ENCODE measurements at regions not wholly inside any gene's neighbourhood (a gene's known extent, or its start where the extent isn't known, plus 50 kb on each side); places are given as distances from the start of the nearest gene placed in this dataset.

GRCh38 chrX:122667667-122668066 is 516.4 kb upstream of the GRIA3 start:
- no peak for TF ChIP-seq EZH2 (IDR thresholded peaks at IDR 0.05; ENCODE audit: borderline replicate concordance, low read depth, low read length, severe bottlenecking)
- TF ChIP-seq, protein P1, sequence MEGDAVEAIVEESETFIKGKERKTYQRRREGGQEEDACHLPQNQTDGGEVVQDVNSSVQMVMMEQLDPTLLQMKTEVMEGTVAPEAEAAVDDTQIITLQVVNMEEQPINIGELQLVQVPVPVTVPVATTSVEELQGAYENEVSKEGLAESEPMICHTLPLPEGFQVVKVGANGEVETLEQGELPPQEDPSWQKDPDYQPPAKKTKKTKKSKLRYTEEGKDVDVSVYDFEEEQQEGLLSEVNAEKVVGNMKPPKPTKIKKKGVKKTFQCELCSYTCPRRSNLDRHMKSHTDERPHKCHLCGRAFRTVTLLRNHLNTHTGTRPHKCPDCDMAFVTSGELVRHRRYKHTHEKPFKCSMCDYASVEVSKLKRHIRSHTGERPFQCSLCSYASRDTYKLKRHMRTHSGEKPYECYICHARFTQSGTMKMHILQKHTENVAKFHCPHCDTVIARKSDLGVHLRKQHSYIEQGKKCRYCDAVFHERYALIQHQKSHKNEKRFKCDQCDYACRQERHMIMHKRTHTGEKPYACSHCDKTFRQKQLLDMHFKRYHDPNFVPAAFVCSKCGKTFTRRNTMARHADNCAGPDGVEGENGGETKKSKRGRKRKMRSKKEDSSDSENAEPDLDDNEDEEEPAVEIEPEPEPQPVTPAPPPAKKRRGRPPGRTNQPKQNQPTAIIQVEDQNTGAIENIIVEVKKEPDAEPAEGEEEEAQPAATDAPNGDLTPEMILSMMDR (IDR thresholded peaks at IDR 0.05; ENCODE audit: borderline replicate concordance, extremely low read depth, low read length, poor library complexity, severe bottlenecking) = no peak
- ATAC-seq (ENCODE audit: insufficient read depth, low read depth) = no peak
- no peaks in the 10 kb centered on the region for H3K79me2 ChIP-seq (ENCODE audit: insufficient read depth, low read length)
- H3K27me3 ChIP-seq (ENCODE audit: insufficient read depth, low read length, poor library complexity) = no peaks in the 10 kb centered on the region
- no peak overlapping the region for H2AFZ ChIP-seq (ENCODE audit: low read depth, low read length)
- H4K20me1 ChIP-seq (ENCODE audit: insufficient read depth, low read length) = no peaks in the 10 kb centered on the region
- H3K4me2 ChIP-seq (ENCODE audit: insufficient read depth, low read length) = no peak overlapping the region
- H3K4me3 ChIP-seq (ENCODE audit: low read depth in 1 of 2, low read length in 2 of 2) = no peak overlapping the region
- no peaks in the 10 kb centered on the region for H3K9me3 ChIP-seq (ENCODE audit: insufficient read depth, low read length, severe bottlenecking)
- no peak for DNase-seq
- no peaks in the 10 kb centered on the region for H3K36me3 ChIP-seq (ENCODE audit: insufficient read depth, low read length)
- H3K27ac ChIP-seq (ENCODE audit: low read length) = no peak overlapping the region
- no peak overlapping the region for H3K9ac ChIP-seq (ENCODE audit: low read depth, low read length)
- no peaks in the 10 kb centered on the region for H3K4me1 ChIP-seq (ENCODE audit: insufficient read depth, low read length)

- no peak for TF ChIP-seq EZH2 (IDR thresholded peaks at IDR 0.05; ENCODE audit: borderline replicate concordance, low read depth, low read length, severe bottlenecking)
- TF ChIP-seq, protein P1 (IDR thresholded peaks at IDR 0.05; ENCODE audit: borderline replicate concordance, extremely low read depth, low read length, poor library complexity, severe bottlenecking) = peak; percentile 4
- no peak for DNase-seq
- Histone ChIP-seq H3K9ac (ENCODE audit: low read depth, low read length) (no peak overlapping the region), H3K36me3 (ENCODE audit: insufficient read depth, low read length) (no peaks in the 10 kb centered on the region), H3K9me3 (ENCODE audit: insufficient read depth, low read length, severe bottlenecking) (no peaks in the 10 kb centered on the region), H3K4me2 (ENCODE audit: insufficient read depth, low read length) (no peak overlapping the region), H4K20me1 (ENCODE audit: insufficient read depth, low read length) (no peaks in the 10 kb centered on the region), H3K4me1 (ENCODE audit: insufficient read depth, low read length) (no peaks in the 10 kb centered on the region), H3K4me3 (ENCODE audit: low read depth in 1 of 2, low read length in 2 of 2) (no peak overlapping the region), H3K79me2 (ENCODE audit: insufficient read depth, low read length) (no peaks in the 10 kb centered on the region), H2AFZ (ENCODE audit: low read depth, low read length) (no peak overlapping the region), H3K27me3 (ENCODE audit: insufficient read depth, low read length, poor library complexity) (no peaks in the 10 kb centered on the region), H3K27ac (ENCODE audit: low read length) (no peak overlapping the region)
- ATAC-seq (ENCODE audit: insufficient read depth, low read depth) = no peak
Measured at GRCh38 chrX:122703762-122704161, 480.3 kb upstream of the GRIA3 start.

- H3K79me2 ChIP-seq (ENCODE audit: insufficient read depth, low read length) = no peaks in the 10 kb centered on the region
- no peaks in the 10 kb centered on the region for H3K9me3 ChIP-seq (ENCODE audit: insufficient read depth, low read length, severe bottlenecking)
- H3K36me3 ChIP-seq (ENCODE audit: insufficient read depth, low read length) = no peaks in the 10 kb centered on the region
- no peaks in the 10 kb centered on the region for H3K4me1 ChIP-seq (ENCODE audit: insufficient read depth, low read length)
- no peak overlapping the region for H3K27ac ChIP-seq (ENCODE audit: low read length)
- H3K9ac ChIP-seq (ENCODE audit: low read depth, low read length) = no peak overlapping the region
- H4K20me1 ChIP-seq (ENCODE audit: insufficient read depth, low read length) = no peaks in the 10 kb centered on the region
- TF ChIP-seq EZH2 (IDR thresholded peaks at IDR 0.05; ENCODE audit: borderline replicate concordance, low read depth, low read length, severe bottlenecking) = no peak
- TF ChIP-seq, protein P1 (IDR thresholded peaks at IDR 0.05; ENCODE audit: borderline replicate concordance, extremely low read depth, low read length, poor library complexity, severe bottlenecking) = no peak
- DNase-seq = no peak
- H3K4me2 ChIP-seq (ENCODE audit: insufficient read depth, low read length) = no peak overlapping the region
- H2AFZ ChIP-seq (ENCODE audit: low read depth, low read length) = no peak overlapping the region
- H3K27me3 ChIP-seq (ENCODE audit: insufficient read depth, low read length, poor library complexity) = no peaks in the 10 kb centered on the region
- H3K4me3 ChIP-seq (ENCODE audit: low read depth in 1 of 2, low read length in 2 of 2) = no peak overlapping the region
- no peak for ATAC-seq (ENCODE audit: insufficient read depth, low read depth)
Measured at GRCh38 chrX:122739770-122740169, 444.3 kb upstream of the GRIA3 start.

DNA sequence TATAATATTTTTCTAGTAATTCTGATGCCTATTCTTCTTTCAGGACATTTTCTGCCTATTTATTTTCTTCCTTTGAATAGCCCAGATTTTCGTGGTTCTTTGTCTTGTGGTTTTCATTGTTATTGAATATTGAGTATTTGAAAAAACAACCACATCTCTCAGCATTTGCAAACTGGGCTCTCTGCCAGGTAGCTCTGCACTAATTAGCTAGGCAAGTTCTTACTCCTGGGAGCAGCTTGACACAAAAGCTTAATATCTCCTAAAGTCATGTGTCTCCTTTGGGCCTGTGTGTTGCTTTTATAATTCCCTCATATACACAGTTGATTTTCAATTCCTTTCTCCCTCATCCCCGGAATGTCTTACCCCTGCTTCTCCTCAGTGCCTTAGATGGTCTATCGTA is 413.5 kb upstream of the GRIA3 start:
- TF ChIP-seq, protein P1 (IDR thresholded peaks at IDR 0.05; ENCODE audit: borderline replicate concordance, extremely low read depth, low read length, poor library complexity, severe bottlenecking) = no peak
- TF ChIP-seq EZH2 (IDR thresholded peaks at IDR 0.05; ENCODE audit: borderline replicate concordance, low read depth, low read length, severe bottlenecking) = no peak
- H3K27me3 ChIP-seq (ENCODE audit: insufficient read depth, low read length, poor library complexity) = no peaks in the 10 kb centered on the region
- no peaks in the 10 kb centered on the region for H3K79me2 ChIP-seq (ENCODE audit: insufficient read depth, low read length)
- no peak overlapping the region for H3K27ac ChIP-seq (ENCODE audit: low read length)
- peaks cover 7% of the 10 kb centered on the region; the same call in 1 of the 2 replicates for H3K4me1 ChIP-seq (ENCODE audit: insufficient read depth, low read length)
- H2AFZ ChIP-seq (ENCODE audit: low read depth, low read length) = no peak overlapping the region
- no peaks in the 10 kb centered on the region for H3K9me3 ChIP-seq (ENCODE audit: insufficient read depth, low read length, severe bottlenecking)
- no peak for ATAC-seq (ENCODE audit: insufficient read depth, low read depth)
- H3K4me3 ChIP-seq (ENCODE audit: low read depth in 1 of 2, low read length in 2 of 2) = no peak overlapping the region
- no peak overlapping the region for H3K9ac ChIP-seq (ENCODE audit: low read depth, low read length)
- no peak for DNase-seq
- H3K36me3 ChIP-seq (ENCODE audit: insufficient read depth, low read length) = no peaks in the 10 kb centered on the region
- no peaks in the 10 kb centered on the region for H4K20me1 ChIP-seq (ENCODE audit: insufficient read depth, low read length)
- H3K4me2 ChIP-seq (ENCODE audit: insufficient read depth, low read length) = no peak overlapping the region

All from DND-41 (cell line).